ENCODE measurements at regions not wholly inside any gene's neighbourhood (a gene's known extent, or its start where the extent isn't known, plus 50 kb on each side); places are given as distances from the start of the nearest gene placed in this dataset.

- no peak for DNase-seq (ENCODE audit: low read depth)
- TF ChIP-seq CTCF (IDR thresholded peaks at IDR 0.05; ENCODE audit: low read depth, low read length) (no peak), MAX (IDR thresholded peaks at IDR 0.05; ENCODE audit: low read depth, low read length) (no peak), MYC (IDR thresholded peaks at IDR 0.05; ENCODE audit: low read depth, low read length) (no peak), POLR2A (IDR thresholded peaks at IDR 0.05; ENCODE audit: extremely low read depth, insufficient read length) (no peak)
- no peak overlapping the region for H3K4me3 ChIP-seq (ENCODE audit: low read depth, low read length)
Observed at GRCh38 chr20:58059260-58059544, 169.3 kb downstream of the ANKRD60 start.

GRCh38 chr20:58058421-58059259 lies 169.8 kb downstream of the ANKRD60 start:
- no peak for DNase-seq (ENCODE audit: low read depth)
- TF ChIP-seq MYC (IDR thresholded peaks at IDR 0.05; ENCODE audit: low read depth, low read length) = no peak
- TF ChIP-seq POLR2A (IDR thresholded peaks at IDR 0.05; ENCODE audit: extremely low read depth, insufficient read length) = no peak
- TF ChIP-seq CTCF (IDR thresholded peaks at IDR 0.05; ENCODE audit: low read depth, low read length) = no peak
- no peak for TF ChIP-seq MAX (IDR thresholded peaks at IDR 0.05; ENCODE audit: low read depth, low read length)
- no peak overlapping the region for H3K4me3 ChIP-seq (ENCODE audit: low read depth, low read length)

- TF ChIP-seq MYC (IDR thresholded peaks at IDR 0.05; ENCODE audit: low read depth, low read length) (no peak), POLR2A (IDR thresholded peaks at IDR 0.05; ENCODE audit: extremely low read depth, insufficient read length) (no peak), MAX (IDR thresholded peaks at IDR 0.05; ENCODE audit: low read depth, low read length) (no peak), CTCF (IDR thresholded peaks at IDR 0.05; ENCODE audit: low read depth, low read length) (no peak)
- no peak overlapping the region for H3K4me3 ChIP-seq (ENCODE audit: low read depth, low read length)
- DNase-seq (ENCODE audit: low read depth) = no peak
Observed at GRCh38 chr20:58056921-58057686, 171.3 kb downstream of the ANKRD60 start.

GRCh38 chr20:58056021-58056591 lies 172.3 kb downstream of the ANKRD60 start:
- H3K4me3 ChIP-seq (ENCODE audit: low read depth, low read length) = no peak overlapping the region
- DNase-seq (ENCODE audit: low read depth) = no peak
- TF ChIP-seq MYC (IDR thresholded peaks at IDR 0.05; ENCODE audit: low read depth, low read length) (no peak), MAX (IDR thresholded peaks at IDR 0.05; ENCODE audit: low read depth, low read length) (no peak), CTCF (IDR thresholded peaks at IDR 0.05; ENCODE audit: low read depth, low read length) (no peak), POLR2A (IDR thresholded peaks at IDR 0.05; ENCODE audit: extremely low read depth, insufficient read length) (no peak)

- DNase-seq (ENCODE audit: low read depth) = no peak
- H3K4me3 ChIP-seq (ENCODE audit: low read depth, low read length) = no peak overlapping the region
- TF ChIP-seq POLR2A (IDR thresholded peaks at IDR 0.05; ENCODE audit: extremely low read depth, insufficient read length) (no peak), MYC (IDR thresholded peaks at IDR 0.05; ENCODE audit: low read depth, low read length) (no peak), CTCF (IDR thresholded peaks at IDR 0.05; ENCODE audit: low read depth, low read length) (no peak), MAX (IDR thresholded peaks at IDR 0.05; ENCODE audit: low read depth, low read length) (no peak)
Observed at GRCh38 chr20:58054780-58055373, 173.6 kb downstream of the ANKRD60 start.

Measured in NB4 (cell line).